Fibroblast of pulmonary artery (primary cell): ENCODE measurements at regions not wholly inside any gene's neighbourhood (a gene's known extent, or its start where the extent isn't known, plus 50 kb on each side); places are given as distances from the start of the nearest gene placed in this dataset.

Source experiments
- DNase-seq: peaks from one replicate; pipeline ENCODE4 v3.0.0-alpha.2; 2010; ENCODE audit warnings: low read depth
- H3K4me3 ChIP-seq: replicated peaks from 2 replicates; pipeline ENCODE4 v1.5.1; 2011; ENCODE audit warnings: low read depth, mild to moderate bottlenecking, control low read depth, low read length, moderate library complexity
- TF ChIP-seq, protein P1 (sequence below): IDR thresholded peaks from 2 replicates; pipeline ENCODE4 v1.5.1; 2011; ENCODE audit warnings: mild to moderate bottlenecking, control low read depth, low read length, inconsistent platforms; ENCODE audit errors: missing control alignments

DNA sequence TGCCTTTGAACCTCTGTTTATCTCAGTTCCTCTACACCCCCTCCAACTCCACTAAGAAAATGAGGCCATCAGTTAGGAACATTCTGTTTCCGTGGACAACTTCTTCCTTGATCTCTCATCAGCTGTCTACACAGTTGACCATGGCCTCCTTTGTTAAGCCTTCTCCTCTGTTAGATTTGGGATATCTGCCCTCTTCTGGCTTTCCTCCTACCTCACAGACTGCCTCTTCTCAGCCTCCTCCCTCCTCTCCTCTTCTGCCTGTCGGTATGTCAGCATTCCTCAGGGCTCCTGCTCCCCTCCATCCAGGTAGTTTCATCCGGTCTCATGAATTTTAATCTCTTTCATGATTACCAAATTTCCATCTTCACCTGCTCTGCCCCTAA, 454.9 kb downstream of the FOXO1 start:
- DNase-seq = no peak
- TF ChIP-seq, protein P1, sequence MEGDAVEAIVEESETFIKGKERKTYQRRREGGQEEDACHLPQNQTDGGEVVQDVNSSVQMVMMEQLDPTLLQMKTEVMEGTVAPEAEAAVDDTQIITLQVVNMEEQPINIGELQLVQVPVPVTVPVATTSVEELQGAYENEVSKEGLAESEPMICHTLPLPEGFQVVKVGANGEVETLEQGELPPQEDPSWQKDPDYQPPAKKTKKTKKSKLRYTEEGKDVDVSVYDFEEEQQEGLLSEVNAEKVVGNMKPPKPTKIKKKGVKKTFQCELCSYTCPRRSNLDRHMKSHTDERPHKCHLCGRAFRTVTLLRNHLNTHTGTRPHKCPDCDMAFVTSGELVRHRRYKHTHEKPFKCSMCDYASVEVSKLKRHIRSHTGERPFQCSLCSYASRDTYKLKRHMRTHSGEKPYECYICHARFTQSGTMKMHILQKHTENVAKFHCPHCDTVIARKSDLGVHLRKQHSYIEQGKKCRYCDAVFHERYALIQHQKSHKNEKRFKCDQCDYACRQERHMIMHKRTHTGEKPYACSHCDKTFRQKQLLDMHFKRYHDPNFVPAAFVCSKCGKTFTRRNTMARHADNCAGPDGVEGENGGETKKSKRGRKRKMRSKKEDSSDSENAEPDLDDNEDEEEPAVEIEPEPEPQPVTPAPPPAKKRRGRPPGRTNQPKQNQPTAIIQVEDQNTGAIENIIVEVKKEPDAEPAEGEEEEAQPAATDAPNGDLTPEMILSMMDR = no peak
- H3K4me3 ChIP-seq = no peak overlapping the region

DNA sequence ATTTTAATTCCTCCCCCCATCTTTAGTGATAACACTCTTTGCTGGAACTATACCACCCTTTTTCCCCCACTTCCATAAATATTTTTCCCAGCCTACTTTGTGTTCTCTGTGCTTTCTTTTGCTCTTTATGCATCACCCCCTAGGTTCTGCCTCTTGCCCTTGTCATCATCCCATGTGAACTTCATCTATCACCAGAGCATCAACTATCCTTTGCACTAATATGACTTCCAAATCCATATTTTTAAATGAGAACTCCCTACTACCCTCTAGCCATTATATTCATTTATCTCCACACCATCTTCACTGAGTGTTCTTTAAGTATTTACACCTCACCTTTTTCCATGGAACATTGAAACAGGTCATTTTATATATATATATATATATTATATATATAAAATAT, 452.7 kb downstream of the FOXO1 start:
- TF ChIP-seq, protein P1 = no peak
- no peak for DNase-seq
- no peak overlapping the region for H3K4me3 ChIP-seq

GRCh38 chr13:40215311-40215710, 451.1 kb downstream of the FOXO1 start:
- DNase-seq = no peak
- TF ChIP-seq, protein P1 = no peak
- H3K4me3 ChIP-seq = no peak overlapping the region

DNA sequence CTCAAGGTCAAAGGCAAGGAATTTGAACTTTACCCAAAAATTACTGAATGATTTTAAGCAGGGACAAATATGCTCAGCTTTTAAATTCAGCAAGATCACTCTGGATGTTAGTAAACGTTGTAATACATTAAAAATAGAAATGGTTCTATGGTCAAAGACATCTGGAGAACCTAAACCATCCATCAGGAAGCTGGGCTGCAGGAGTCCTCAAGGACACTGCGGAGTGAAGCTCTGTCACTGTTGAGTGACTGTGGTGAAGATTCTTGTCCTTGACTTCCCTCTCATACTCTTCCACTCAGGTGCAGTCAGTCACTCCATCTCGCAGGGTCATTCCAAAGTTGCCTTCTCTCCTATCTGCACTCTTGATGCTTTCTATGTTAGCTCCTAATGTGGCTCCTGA, 450.7 kb downstream of the FOXO1 start:
- H3K4me3 ChIP-seq = no peak overlapping the region
- TF ChIP-seq, protein P1 = no peak
- DNase-seq = no peak

- TF ChIP-seq, protein P1 = no peak
- DNase-seq = no peak
- no peak overlapping the region for H3K4me3 ChIP-seq
These were observed 448.8 kb downstream of the FOXO1 start for GRCh38 chr13:40217675-40218074.

GRCh38 chr13:40220299-40220935, 446.0 kb downstream of the FOXO1 start:
- no peak overlapping the region for H3K4me3 ChIP-seq
- DNase-seq = peak; percentile 48
- TF ChIP-seq, protein P1 = no peak

- TF ChIP-seq, protein P1 = no peak
- no peak overlapping the region for H3K4me3 ChIP-seq
- no peak for DNase-seq
These were observed 445.3 kb downstream of the FOXO1 start for GRCh38 chr13:40221131-40221459.
